NT2/D1 (cell line): ENCODE measurements at regions not wholly inside any gene's neighbourhood (a gene's known extent, or its start where the extent isn't known, plus 50 kb on each side); places are given as distances from the start of the nearest gene placed in this dataset.

Experiments
- DNase-seq: peaks from one replicate; pipeline ENCODE4 v3.0.0-alpha.2; 2011; ENCODE audit warnings: low read depth, low spot score
- H3K27me3 ChIP-seq: 2 replicates; pipeline ENCODE4 v1.6.0; 2011; ENCODE audit warnings: mild to moderate bottlenecking; ENCODE audit not compliant: insufficient read length, insufficient read depth
- H3K36me3 ChIP-seq: 2 replicates; pipeline ENCODE4 v1.6.1; 2011; ENCODE audit warnings: mild to moderate bottlenecking, low read length, mixed read lengths; ENCODE audit not compliant: insufficient read depth, insufficient read length
- H3K4me1 ChIP-seq: 2 replicates; pipeline ENCODE4 v1.5.1; 2011; ENCODE audit not compliant: insufficient read depth, insufficient read length
- H3K4me3 ChIP-seq: 2 replicates; pipeline ENCODE4 v1.5.1; 2011; ENCODE audit warnings: low read depth; ENCODE audit not compliant: insufficient read length
- H3K9ac ChIP-seq: 2 replicates; pipeline ENCODE4 v1.6.0; 2011; ENCODE audit warnings: low read depth; ENCODE audit not compliant: insufficient read length
- H3K9me3 ChIP-seq: 2 replicates; pipeline ENCODE4 v1.5.1; 2011; ENCODE audit warnings: mild to moderate bottlenecking, low read length; ENCODE audit not compliant: insufficient read depth
- SUZ12 ChIP-seq: IDR thresholded peaks from 2 replicates; pipeline ENCODE4 v1.6.1; 2011; ENCODE audit not compliant: insufficient read length, insufficient read depth; ENCODE audit errors: extremely low read depth
- YY1 ChIP-seq: IDR thresholded peaks from 2 replicates; pipeline ENCODE4 v1.6.1; 2011; ENCODE audit not compliant: insufficient read length, insufficient read depth
- ZNF274 ChIP-seq: IDR thresholded peaks from 2 replicates; pipeline ENCODE4 v1.6.1; 2011; ENCODE audit warnings: mild to moderate bottlenecking, low read depth, low read length

GRCh38 chr13:52955472-52955874, 73.1 kb upstream of the OLFM4 start:
- Histone ChIP-seq H3K4me3 (no peak overlapping the region), H3K9ac (no peak overlapping the region), H3K27me3 (no peaks in the 10 kb centered on the region), H3K36me3 (no peaks in the 10 kb centered on the region), H3K9me3 (no peaks in the 10 kb centered on the region; the same call in 1 of the 2 replicates), H3K4me1 (no peaks in the 10 kb centered on the region)
- DNase-seq = peak; percentile 82
- TF ChIP-seq ZNF274 = no peak
- no peak for TF ChIP-seq SUZ12
- no peak for TF ChIP-seq YY1

GRCh38 chr13:52954838-52955237, 73.8 kb upstream of the OLFM4 start:
- H3K9me3 ChIP-seq = no peaks in the 10 kb centered on the region; the same call in 1 of the 2 replicates
- H3K4me1 ChIP-seq = no peaks in the 10 kb centered on the region

GRCh38 chr13:52950436-52950956, 78.1 kb upstream of the OLFM4 start:
- Histone ChIP-seq H3K27me3 (no peaks in the 10 kb centered on the region), H3K4me3 (no peak overlapping the region)

More at GRCh38 chr13:52954838-52955237, 73.8 kb upstream of the OLFM4 start:
- no peak for DNase-seq
- Histone ChIP-seq H3K36me3 (no peaks in the 10 kb centered on the region), H3K9ac (no peak overlapping the region), H3K27me3 (no peaks in the 10 kb centered on the region), H3K4me3 (no peak overlapping the region)
- TF ChIP-seq SUZ12 (no peak), ZNF274 (no peak), YY1 (no peak)

GRCh38 chr13:52949742-52950141, 78.9 kb upstream of the OLFM4 start:
- Histone ChIP-seq H3K27me3 (no peaks in the 10 kb centered on the region), H3K4me3 (no peak overlapping the region), H3K9me3 (no peaks in the 10 kb centered on the region), H3K36me3 (no peaks in the 10 kb centered on the region), H3K4me1 (peaks cover 1% of the 10 kb centered on the region), H3K9ac (no peak overlapping the region)
- TF ChIP-seq SUZ12 (no peak), ZNF274 (no peak), YY1 (no peak)
- DNase-seq = no peak

More at GRCh38 chr13:52950436-52950956, 78.1 kb upstream of the OLFM4 start:
- no peak for TF ChIP-seq ZNF274
- TF ChIP-seq SUZ12 = no peak
- no peak for TF ChIP-seq YY1
- no peak for DNase-seq
- peaks cover 1% of the 10 kb centered on the region for H3K4me1 ChIP-seq
- no peak overlapping the region for H3K9ac ChIP-seq
- H3K9me3 ChIP-seq = no peaks in the 10 kb centered on the region
- H3K36me3 ChIP-seq = no peaks in the 10 kb centered on the region

- H3K36me3 ChIP-seq = no peaks in the 10 kb centered on the region
- no peak overlapping the region for H3K9ac ChIP-seq
- H3K9me3 ChIP-seq = no peaks in the 10 kb centered on the region
- H3K4me3 ChIP-seq = no peak overlapping the region
- no peak for DNase-seq
- H3K4me1 ChIP-seq = peaks cover 1% of the 10 kb centered on the region
- TF ChIP-seq ZNF274 (no peak), SUZ12 (no peak), YY1 (no peak)
- no peaks in the 10 kb centered on the region for H3K27me3 ChIP-seq
These were observed 79.6 kb upstream of the OLFM4 start for GRCh38 chr13:52949044-52949443.

- H3K4me1 ChIP-seq = peaks cover 1% of the 10 kb centered on the region
- H3K36me3 ChIP-seq = no peaks in the 10 kb centered on the region
- no peak for DNase-seq
- no peak overlapping the region for H3K4me3 ChIP-seq
- H3K27me3 ChIP-seq = no peaks in the 10 kb centered on the region
- no peak overlapping the region for H3K9ac ChIP-seq
- no peaks in the 10 kb centered on the region for H3K9me3 ChIP-seq
- no peak for TF ChIP-seq YY1
- no peak for TF ChIP-seq SUZ12
- TF ChIP-seq ZNF274 = no peak
These were observed 80.7 kb upstream of the OLFM4 start for GRCh38 chr13:52947921-52948373.

GRCh38 chr13:52945348-52945747, 83.3 kb upstream of the OLFM4 start:
- Histone ChIP-seq H3K9me3 (no peaks in the 10 kb centered on the region), H3K36me3 (no peaks in the 10 kb centered on the region), H3K27me3 (no peaks in the 10 kb centered on the region), H3K4me1 (peaks cover 1% of the 10 kb centered on the region), H3K9ac (no peak overlapping the region), H3K4me3 (no peak overlapping the region)
- DNase-seq = no peak
- TF ChIP-seq SUZ12 (no peak), ZNF274 (no peak), YY1 (no peak)
